ENCODE measurements at regions not wholly inside any gene's neighbourhood (a gene's known extent, or its start where the extent isn't known, plus 50 kb on each side); places are given as distances from the start of the nearest gene placed in this dataset.
"Not testable (repeated sequence)": the region's sequence is repeated elsewhere in the genome, so short reads cannot be mapped to it uniquely, and the experiment has no call there.

- not testable (repeated sequence) for H2BK120ac ChIP-seq (ENCODE audit: insufficient read depth, low read length, poor library complexity); H3K9ac ChIP-seq (ENCODE audit: low read length); H3K36me3 ChIP-seq (ENCODE audit: control insufficient read depth in 1 of 2, insufficient read depth in 2 of 2, low read length in 2 of 2); H2BK12ac ChIP-seq (ENCODE audit: low read length); H2BK5ac ChIP-seq (ENCODE audit: low read depth, low read length, poor library complexity); H3K9me3 ChIP-seq (ENCODE audit: insufficient read depth, low read depth, low read length); H3K4me3 ChIP-seq (ENCODE audit: low read depth, low read length); H3K4me2 ChIP-seq (ENCODE audit: low read length); H4K91ac ChIP-seq (ENCODE audit: low read depth, low read length); H3K14ac ChIP-seq (ENCODE audit: low read length); H3K79me1 ChIP-seq (ENCODE audit: low read length); H3K27ac ChIP-seq (ENCODE audit: low read depth, low read length); H2AK5ac ChIP-seq (ENCODE audit: low read length); H3K4ac ChIP-seq (ENCODE audit: low read depth, low read length); H3K23ac ChIP-seq (ENCODE audit: low read length); H3K27me3 ChIP-seq (ENCODE audit: insufficient read depth, low read length); H3K18ac ChIP-seq (ENCODE audit: low read length); H4K12ac ChIP-seq (ENCODE audit: low read depth, low read length); DNase-seq; H3K79me2 ChIP-seq (ENCODE audit: control insufficient read depth, insufficient read depth, low read length, poor library complexity); H3K4me1 ChIP-seq (ENCODE audit: control insufficient read depth in 1 of 2, insufficient read depth in 2 of 2, low read length in 2 of 2); H4K8ac ChIP-seq (ENCODE audit: low read depth, low read length); H2AFZ ChIP-seq (ENCODE audit: insufficient read depth, low read length, poor library complexity)
- 100% methylated on average over 2 of the region's 2 CpGs for WGBS (ENCODE audit: extremely low coverage, insufficient coverage, insufficient read length)
These were observed 131.7 kb upstream of the TP53TG3D start for GRCh38 chr16:32121273-32121900.

GRCh38 chr16:32152434-32152833, 100.7 kb upstream of the TP53TG3D start:
- not testable (repeated sequence) for H2BK12ac ChIP-seq (ENCODE audit: low read length); H3K9me3 ChIP-seq (ENCODE audit: insufficient read depth, low read depth, low read length); H2BK5ac ChIP-seq (ENCODE audit: low read depth, low read length, poor library complexity); H3K27me3 ChIP-seq (ENCODE audit: insufficient read depth, low read length); DNase-seq; H3K9ac ChIP-seq (ENCODE audit: low read length); H2AFZ ChIP-seq (ENCODE audit: insufficient read depth, low read length, poor library complexity); H3K4me1 ChIP-seq (ENCODE audit: control insufficient read depth in 1 of 2, insufficient read depth in 2 of 2, low read length in 2 of 2); H3K4me2 ChIP-seq (ENCODE audit: low read length); H3K36me3 ChIP-seq (ENCODE audit: control insufficient read depth in 1 of 2, insufficient read depth in 2 of 2, low read length in 2 of 2); H3K79me1 ChIP-seq (ENCODE audit: low read length); H3K18ac ChIP-seq (ENCODE audit: low read length); H3K14ac ChIP-seq (ENCODE audit: low read length); H2AK5ac ChIP-seq (ENCODE audit: low read length); H3K4me3 ChIP-seq (ENCODE audit: low read depth, low read length); H3K27ac ChIP-seq (ENCODE audit: low read depth, low read length); H3K4ac ChIP-seq (ENCODE audit: low read depth, low read length); H2BK120ac ChIP-seq (ENCODE audit: insufficient read depth, low read length, poor library complexity); H3K79me2 ChIP-seq (ENCODE audit: control insufficient read depth, insufficient read depth, low read length, poor library complexity); H4K12ac ChIP-seq (ENCODE audit: low read depth, low read length); H4K91ac ChIP-seq (ENCODE audit: low read depth, low read length); H3K23ac ChIP-seq (ENCODE audit: low read length); H4K8ac ChIP-seq (ENCODE audit: low read depth, low read length)
- WGBS (ENCODE audit: extremely low coverage, insufficient coverage, insufficient read length) = no CpG with 5 or more reads among the region's 8 CpGs

- not testable (repeated sequence) for H3K36me3 ChIP-seq (ENCODE audit: control insufficient read depth in 1 of 2, insufficient read depth in 2 of 2, low read length in 2 of 2); H4K91ac ChIP-seq (ENCODE audit: low read depth, low read length); H3K4me1 ChIP-seq (ENCODE audit: control insufficient read depth in 1 of 2, insufficient read depth in 2 of 2, low read length in 2 of 2); H3K79me1 ChIP-seq (ENCODE audit: low read length); H3K4me2 ChIP-seq (ENCODE audit: low read length); H2AFZ ChIP-seq (ENCODE audit: insufficient read depth, low read length, poor library complexity); H2BK12ac ChIP-seq (ENCODE audit: low read length); H4K8ac ChIP-seq (ENCODE audit: low read depth, low read length); H3K27me3 ChIP-seq (ENCODE audit: insufficient read depth, low read length); H4K12ac ChIP-seq (ENCODE audit: low read depth, low read length); DNase-seq; H2BK5ac ChIP-seq (ENCODE audit: low read depth, low read length, poor library complexity); H3K27ac ChIP-seq (ENCODE audit: low read depth, low read length); H3K9me3 ChIP-seq (ENCODE audit: insufficient read depth, low read depth, low read length); H3K4me3 ChIP-seq (ENCODE audit: low read depth, low read length); H2BK120ac ChIP-seq (ENCODE audit: insufficient read depth, low read length, poor library complexity); H3K14ac ChIP-seq (ENCODE audit: low read length); H3K79me2 ChIP-seq (ENCODE audit: control insufficient read depth, insufficient read depth, low read length, poor library complexity); H3K4ac ChIP-seq (ENCODE audit: low read depth, low read length); H3K18ac ChIP-seq (ENCODE audit: low read length); H3K23ac ChIP-seq (ENCODE audit: low read length); H3K9ac ChIP-seq (ENCODE audit: low read length); H2AK5ac ChIP-seq (ENCODE audit: low read length)
- WGBS (ENCODE audit: extremely low coverage, insufficient coverage, insufficient read length) = no CpG with 5 or more reads among the region's 61 CpGs
These were observed 65.0 kb upstream of the TP53TG3D start for GRCh38 chr16:32187918-32188669.

DNA sequence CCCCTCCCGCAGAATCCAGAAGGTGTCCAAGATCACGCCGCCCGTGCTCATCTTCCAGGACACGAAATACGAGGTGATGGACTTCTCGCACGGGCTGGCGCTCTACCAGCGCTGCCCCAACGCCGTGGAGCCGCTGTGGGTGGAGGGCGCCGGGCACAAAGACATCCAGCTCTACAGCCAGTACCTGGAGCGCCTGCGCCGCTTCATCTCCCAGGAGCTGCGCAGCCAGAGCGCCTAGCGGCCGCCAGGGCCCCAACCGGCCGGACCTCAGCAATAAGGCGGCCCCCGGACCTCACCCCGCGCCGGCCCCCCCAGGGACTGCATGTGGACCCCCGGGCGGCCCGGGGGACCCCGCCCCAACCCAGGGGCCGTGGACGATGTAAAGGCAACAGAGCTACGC, 50.5 kb upstream of the TP53TG3D start:
- H3K27me3 ChIP-seq (ENCODE audit: insufficient read depth, low read length); H3K79me2 ChIP-seq (ENCODE audit: control insufficient read depth, insufficient read depth, low read length, poor library complexity); H2BK5ac ChIP-seq (ENCODE audit: low read depth, low read length, poor library complexity); H2AK5ac ChIP-seq (ENCODE audit: low read length); H3K4me3 ChIP-seq (ENCODE audit: low read depth, low read length); H3K9ac ChIP-seq (ENCODE audit: low read length); H3K4ac ChIP-seq (ENCODE audit: low read depth, low read length); H3K9me3 ChIP-seq (ENCODE audit: insufficient read depth, low read depth, low read length); H3K36me3 ChIP-seq (ENCODE audit: control insufficient read depth in 1 of 2, insufficient read depth in 2 of 2, low read length in 2 of 2); H4K8ac ChIP-seq (ENCODE audit: low read depth, low read length); H4K12ac ChIP-seq (ENCODE audit: low read depth, low read length); H3K27ac ChIP-seq (ENCODE audit: low read depth, low read length); H2AFZ ChIP-seq (ENCODE audit: insufficient read depth, low read length, poor library complexity); H4K91ac ChIP-seq (ENCODE audit: low read depth, low read length); H3K79me1 ChIP-seq (ENCODE audit: low read length); H3K18ac ChIP-seq (ENCODE audit: low read length); H2BK12ac ChIP-seq (ENCODE audit: low read length); DNase-seq; H2BK120ac ChIP-seq (ENCODE audit: insufficient read depth, low read length, poor library complexity); H3K23ac ChIP-seq (ENCODE audit: low read length); H3K4me2 ChIP-seq (ENCODE audit: low read length); H3K4me1 ChIP-seq (ENCODE audit: control insufficient read depth in 1 of 2, insufficient read depth in 2 of 2, low read length in 2 of 2); H3K14ac ChIP-seq (ENCODE audit: low read length): not testable (repeated sequence)
- WGBS (ENCODE audit: extremely low coverage, insufficient coverage, insufficient read length) = no CpG with 5 or more reads among the region's 36 CpGs

Measured in trophoblast cell (in vitro differentiated cells and primary cell).